ENCODE measurements at regions not wholly inside any gene's neighbourhood (a gene's known extent, or its start where the extent isn't known, plus 50 kb on each side); places are given as distances from the start of the nearest gene placed in this dataset.

DNA sequence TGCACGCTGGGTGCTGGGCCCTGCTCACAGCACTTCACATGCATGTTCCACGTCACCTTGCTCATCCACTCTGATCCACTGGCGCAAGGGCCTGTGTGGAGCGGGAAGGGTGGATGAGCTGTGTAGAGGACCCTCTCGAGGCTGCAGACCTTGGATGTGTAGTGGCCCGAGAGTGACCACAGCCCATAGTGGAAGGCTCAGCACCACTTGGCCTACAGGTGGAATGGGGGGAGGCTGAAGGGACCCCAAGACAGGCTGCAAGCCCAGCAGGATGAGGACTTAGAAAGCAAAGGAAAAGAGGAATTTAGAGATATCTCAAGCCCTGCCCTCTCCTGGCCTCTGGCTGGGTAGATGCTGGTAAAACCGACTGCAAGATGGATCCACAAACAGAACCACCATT lies 175.9 kb upstream of the COPS8 start:
- no peak for TF ChIP-seq POLR2A (IDR thresholded peaks at IDR 0.05)
- TF ChIP-seq, protein P1, sequence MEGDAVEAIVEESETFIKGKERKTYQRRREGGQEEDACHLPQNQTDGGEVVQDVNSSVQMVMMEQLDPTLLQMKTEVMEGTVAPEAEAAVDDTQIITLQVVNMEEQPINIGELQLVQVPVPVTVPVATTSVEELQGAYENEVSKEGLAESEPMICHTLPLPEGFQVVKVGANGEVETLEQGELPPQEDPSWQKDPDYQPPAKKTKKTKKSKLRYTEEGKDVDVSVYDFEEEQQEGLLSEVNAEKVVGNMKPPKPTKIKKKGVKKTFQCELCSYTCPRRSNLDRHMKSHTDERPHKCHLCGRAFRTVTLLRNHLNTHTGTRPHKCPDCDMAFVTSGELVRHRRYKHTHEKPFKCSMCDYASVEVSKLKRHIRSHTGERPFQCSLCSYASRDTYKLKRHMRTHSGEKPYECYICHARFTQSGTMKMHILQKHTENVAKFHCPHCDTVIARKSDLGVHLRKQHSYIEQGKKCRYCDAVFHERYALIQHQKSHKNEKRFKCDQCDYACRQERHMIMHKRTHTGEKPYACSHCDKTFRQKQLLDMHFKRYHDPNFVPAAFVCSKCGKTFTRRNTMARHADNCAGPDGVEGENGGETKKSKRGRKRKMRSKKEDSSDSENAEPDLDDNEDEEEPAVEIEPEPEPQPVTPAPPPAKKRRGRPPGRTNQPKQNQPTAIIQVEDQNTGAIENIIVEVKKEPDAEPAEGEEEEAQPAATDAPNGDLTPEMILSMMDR (IDR thresholded peaks at IDR 0.05), result no peak

Data from body of pancreas (tissue), 4 donors.